HG02759 (cell line): ENCODE measurements at regions not wholly inside any gene's neighbourhood (a gene's known extent, or its start where the extent isn't known, plus 50 kb on each side); places are given as distances from the start of the nearest gene placed in this dataset.

Source experiments
- ATAC-seq: cut with Tn5 transposase; IDR thresholded peaks from one replicate; pipeline ENCODE4 v1.9.1; 2021; ENCODE audit warnings: mild to moderate bottlenecking, moderate library complexity; ENCODE audit not compliant: unreplicated experiment

- no peak for ATAC-seq
These were observed 228.8 kb upstream of the TYRP1 start for GRCh38 chr9:12464400-12464799.

- no peak for ATAC-seq
These were observed 228.2 kb upstream of the TYRP1 start for GRCh38 chr9:12464910-12465512.

GRCh38 chr9:12469084-12469483 lies 224.1 kb upstream of the TYRP1 start:
- ATAC-seq = no peak

- ATAC-seq = no peak
These were observed 198.8 kb upstream of the TYRP1 start for GRCh38 chr9:12494411-12494810.

DNA sequence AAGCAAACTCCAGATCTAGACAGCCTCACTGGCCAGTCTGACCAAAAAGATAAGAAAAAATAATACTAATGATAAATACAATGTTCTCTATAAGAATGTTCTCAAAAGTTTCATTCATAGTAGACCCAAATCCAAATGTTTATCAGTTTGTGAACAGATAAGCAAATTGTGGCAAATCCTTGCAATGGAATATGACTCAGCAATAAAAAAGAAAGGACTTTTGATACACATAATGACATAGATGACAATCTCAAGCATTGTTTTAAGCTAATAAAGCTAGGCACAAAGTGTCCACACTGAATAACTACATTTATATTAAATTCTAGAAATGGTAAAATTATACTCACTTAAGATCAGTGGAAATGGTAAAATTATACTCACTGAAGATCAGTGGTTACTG lies 195.4 kb upstream of the TYRP1 start:
- no peak for ATAC-seq

DNA sequence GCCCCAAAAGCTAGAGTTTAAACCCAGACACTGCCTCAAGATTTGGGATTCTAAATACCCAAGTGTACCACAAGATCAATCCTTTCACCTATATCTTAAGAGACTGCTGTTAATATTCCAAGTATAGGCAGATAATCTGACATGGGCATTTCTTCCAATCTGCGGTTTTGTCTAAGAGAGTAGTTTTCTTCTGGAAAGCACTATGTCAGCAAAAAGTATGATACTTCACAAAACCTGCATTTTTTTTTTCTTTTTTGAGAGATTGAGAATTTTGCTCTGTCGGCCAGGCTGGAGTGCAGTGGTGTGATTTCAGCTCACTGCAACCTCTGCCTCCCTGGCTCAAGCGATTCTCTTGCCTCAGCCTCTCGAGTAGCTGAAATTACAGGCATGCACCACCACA lies 190.7 kb upstream of the TYRP1 start:
- no peak for ATAC-seq

GRCh38 chr9:12503606-12504122 lies 189.5 kb upstream of the TYRP1 start:
- ATAC-seq = no peak

GRCh38 chr9:12510551-12510950 lies 182.6 kb upstream of the TYRP1 start:
- no peak for ATAC-seq

DNA sequence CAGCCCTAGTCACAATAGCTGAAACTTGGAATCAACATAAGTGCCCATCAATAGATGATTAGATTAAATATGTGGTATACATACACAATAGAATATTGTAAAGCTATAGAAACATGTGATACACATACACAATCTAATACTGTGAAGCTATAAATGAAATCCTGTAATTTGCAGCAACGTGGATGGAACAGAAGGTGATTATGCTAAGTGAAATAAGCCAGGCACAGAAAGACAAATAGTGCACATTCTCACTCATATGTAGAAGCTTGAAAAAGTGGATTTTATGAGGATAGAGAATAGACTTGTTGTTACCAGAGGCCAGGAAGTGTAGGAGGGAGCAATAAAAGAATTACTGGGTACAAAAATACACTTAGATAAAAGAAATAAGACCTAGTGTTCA lies 181.5 kb upstream of the TYRP1 start:
- ATAC-seq = no peak

GRCh38 chr9:12516031-12516430 lies 177.2 kb upstream of the TYRP1 start:
- ATAC-seq = no peak

- no peak for ATAC-seq
These were observed 176.6 kb upstream of the TYRP1 start for GRCh38 chr9:12516573-12516972.

- no peak for ATAC-seq
These were observed 154.2 kb upstream of the TYRP1 start for GRCh38 chr9:12538842-12539579.

GRCh38 chr9:12539580-12539975 lies 153.6 kb upstream of the TYRP1 start:
- ATAC-seq = no peak

DNA sequence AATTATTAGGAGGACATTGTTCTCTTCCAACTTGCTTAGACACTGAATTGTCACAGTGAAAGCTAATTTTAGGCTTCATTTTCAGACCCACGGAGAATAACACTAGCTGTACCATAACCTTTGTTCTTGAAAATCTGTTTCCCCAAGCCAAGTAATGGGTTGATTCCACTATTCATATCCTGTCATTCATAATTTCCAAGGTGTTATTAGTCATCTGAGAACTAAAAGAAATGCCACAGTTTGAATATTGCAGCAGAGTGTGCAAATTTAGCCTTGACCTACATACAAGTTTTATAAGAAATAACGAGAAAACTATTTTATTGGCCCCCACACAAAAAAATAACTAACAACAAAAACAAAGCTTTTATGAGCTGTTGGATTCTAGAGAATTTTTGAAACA lies 148.5 kb upstream of the TYRP1 start:
- ATAC-seq = no peak

GRCh38 chr9:12554636-12555035 lies 138.5 kb upstream of the TYRP1 start:
- ATAC-seq = no peak

- ATAC-seq = no peak
These were observed 126.6 kb upstream of the TYRP1 start for GRCh38 chr9:12566404-12567090.

DNA sequence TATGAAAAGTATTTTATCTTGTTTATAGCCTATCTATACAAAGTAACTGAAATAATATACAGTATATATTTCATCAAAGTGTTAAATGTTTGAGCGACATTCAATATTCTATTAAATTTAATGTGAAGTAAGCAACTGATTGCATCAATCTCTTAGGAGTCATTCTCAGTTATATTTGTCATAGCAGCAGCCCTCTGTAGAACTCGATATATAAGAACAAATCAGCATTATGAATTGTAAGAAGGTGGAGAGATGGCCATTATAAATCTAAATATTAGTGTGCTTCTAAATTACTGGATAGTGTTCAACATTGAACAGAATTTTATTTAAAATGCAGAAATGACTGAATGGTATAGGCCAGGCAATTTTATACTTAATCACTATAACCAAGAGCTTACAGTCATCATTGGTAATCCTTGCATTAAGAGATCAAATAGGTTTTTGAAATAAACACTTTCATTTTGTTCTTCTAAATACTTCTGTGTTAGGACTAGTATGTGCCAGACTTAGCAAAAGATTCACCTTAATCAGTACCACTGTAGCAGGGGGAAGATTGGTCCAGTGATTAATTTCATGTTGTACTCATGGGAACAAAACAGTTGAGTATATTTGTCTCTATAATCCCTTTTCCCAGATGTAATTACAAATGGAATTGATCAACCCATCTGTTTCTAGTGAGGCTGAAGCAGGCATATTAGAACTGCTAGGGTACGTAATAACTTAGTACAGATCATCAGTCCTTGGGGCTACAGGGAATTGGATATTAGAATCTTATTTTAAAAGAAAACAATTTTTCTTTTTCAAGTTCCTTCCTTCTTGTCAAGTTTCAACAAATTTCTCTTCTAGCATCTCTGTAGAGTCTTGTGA lies 108.3 kb upstream of the TYRP1 start:
- ATAC-seq = no peak

GRCh38 chr9:12595400-12595799 lies 97.8 kb upstream of the TYRP1 start:
- ATAC-seq = no peak

- no peak for ATAC-seq
These were observed 88.9 kb upstream of the TYRP1 start for GRCh38 chr9:12604164-12604821.

- no peak for ATAC-seq
These were observed 80.9 kb upstream of the TYRP1 start for GRCh38 chr9:12612211-12612770.
